K562 (cell line): ENCODE measurements at regions not wholly inside any gene's neighbourhood (a gene's known extent, or its start where the extent isn't known, plus 50 kb on each side); places are given as distances from the start of the nearest gene placed in this dataset.

Experiments
- ATAC-seq: fragments of 200-7000 bp; cut with Tn5 transposase; 3 replicates; pipeline ENCODE4 v1.9.1; 2020; ENCODE audit warnings: moderate library complexity
- BruUV-seq: library from RNA; stranded (reverse); fragments of 400-500 nt; replicated peaks from 2 replicates; lab custom pipeline; 2021; lab: Mats Ljungman, UMichigan
- CTCF ChIA-PET: fragments of 300-600 bp; formaldehyde crosslinking; extraction: SDS; loops from one replicate; lab custom pipeline; 2021; ENCODE audit warnings: low intra/inter-chr PET ratio; lab: Yijun Ruan, JAX
- POLR2A ChIA-PET: fragments of 300-600, 350-650 bp; sonication (Branson Sonifier 250); formaldehyde crosslinking; extraction: SDS; loops from one replicate; lab custom pipeline; 2021; ENCODE audit warnings: antibody characterized with exemption, inconsistent platforms; lab: Yijun Ruan, JAX
- DNase-seq, 4 experiments: peaks; one replicate each; pipeline versions ENCODE4 v3.0.0 to v3.0.0-alpha.2; 2011 to 2018; ENCODE audit warnings: low spot score in 3 of 4, mixed read lengths in 3 of 4; ENCODE audit errors: extremely low read depth in 1 of 4
- FAIRE-seq: peaks from 2 replicates; lab custom pipeline; 2011; peaks lifted over from hg19 to GRCh38; lab: Jason Lieb, UNC
- H2AFZ ChIP-seq: 2 replicates; pipeline ENCODE4 v1.6.0; 2011; ENCODE audit warnings: low read depth, low read length, control low read depth, inconsistent platforms
- H3K27ac ChIP-seq: fragments of 200-600 bp; 3 replicates; pipeline ENCODE4 v1.8.0; 2011; ENCODE audit warnings: low read depth, mild to moderate bottlenecking, control low read depth, inconsistent platforms, low read length, moderate library complexity, mixed read lengths; ENCODE audit errors: extremely low read depth
- H3K27me3 ChIP-seq, 2 experiments: fragments of 300-600 bp in 1 of 2; 2 replicates in 1 of 2; 3 replicates in 1 of 2; pipeline versions ENCODE4 v1.6.0 to v1.8.0; 2011; ENCODE audit warnings: inconsistent platforms in 2 of 2, low read length in 2 of 2, mild to moderate bottlenecking in 1 of 2, mixed read lengths in 1 of 2, moderate library complexity in 1 of 2; ENCODE audit not compliant: control insufficient read depth in 2 of 2, insufficient read depth in 2 of 2
- H3K36me3 ChIP-seq: fragments of 300-600 bp; 3 replicates; pipeline ENCODE4 v1.8.0; 2011; ENCODE audit warnings: mild to moderate bottlenecking, low read length, inconsistent platforms; ENCODE audit not compliant: control insufficient read depth, insufficient read depth
- H3K4me1 ChIP-seq, 2 experiments: fragments of 200-600 bp in 1 of 2; replicated peaks in 1 of 2; 2 replicates in 1 of 2; 3 replicates in 1 of 2; pipeline versions ENCODE4 v1.5.1 to v1.8.0; 2011; ENCODE audit warnings: inconsistent platforms in 2 of 2, low read length in 2 of 2, mild to moderate bottlenecking in 1 of 2, mixed read lengths in 1 of 2, moderate library complexity in 1 of 2; ENCODE audit not compliant: control insufficient read depth in 2 of 2, insufficient read depth in 2 of 2
- H3K4me2 ChIP-seq: 2 replicates; pipeline ENCODE4 v1.6.1; 2011; ENCODE audit warnings: low read length, control low read depth, inconsistent platforms, mixed read lengths; ENCODE audit not compliant: insufficient read depth
- H3K4me3 ChIP-seq: fragments of 200-600 bp; sonication (generic), shearing (Covaris generic); 2 replicates; pipeline ENCODE4 v1.5.1; 2016; ENCODE audit warnings: control low read depth, inconsistent platforms
- H3K79me2 ChIP-seq: fragments of 200-600 bp; 3 replicates; pipeline ENCODE4 v1.8.0; 2011; ENCODE audit warnings: low read length, inconsistent platforms; ENCODE audit not compliant: control insufficient read depth, insufficient read depth
- H3K9ac ChIP-seq, 2 experiments: 2 replicates each; pipeline versions ENCODE4 v1.6.0 to v1.6.1; 2011; ENCODE audit warnings: low read depth in 2 of 2, low read length in 2 of 2, control low read depth in 1 of 2, inconsistent platforms in 1 of 2, mild to moderate bottlenecking in 1 of 2, mixed read lengths in 1 of 2; ENCODE audit not compliant: insufficient read depth in 1 of 2
- H3K9me1 ChIP-seq: one replicate; pipeline ENCODE4 v1.6.0; 2011; ENCODE audit warnings: inconsistent platforms, mild to moderate bottlenecking, low read length, moderate library complexity; ENCODE audit not compliant: control insufficient read depth, insufficient read depth
- H3K9me3 ChIP-seq: replicated peaks from 2 replicates; pipeline ENCODE4 v1.5.1; 2011; ENCODE audit warnings: low read depth, low read length, inconsistent platforms; ENCODE audit not compliant: control insufficient read depth, insufficient read depth
- H4K20me1 ChIP-seq: replicated peaks from 2 replicates; pipeline ENCODE4 v1.6.1; 2011; ENCODE audit warnings: low read length, inconsistent platforms, mixed read lengths; ENCODE audit not compliant: control insufficient read depth, insufficient read depth
- ARHGAP35 ChIP-seq: fragments of 450-650 bp; IDR thresholded peaks from 2 replicates; pipeline ENCODE4 v1.6.1; 2018; ENCODE audit not compliant: partially characterized antibody
- CREB1 ChIP-seq, 2 experiments: sonication (generic) in 1 of 2; formaldehyde crosslinking in 1 of 2; IDR thresholded peaks; 2 replicates each; pipeline versions ENCODE4 v1.6.1 to v1.8.0; 2012 to 2022; ENCODE audit warnings: inconsistent platforms in 1 of 2, mild to moderate bottlenecking in 1 of 2, missing genetic modification reagents in 1 of 2, moderate library complexity in 1 of 2
- HNRNPL ChIP-seq: fragments of 200-400 bp; formaldehyde crosslinking; IDR thresholded peaks from 2 replicates; pipeline ENCODE4 v1.6.1; 2017; ENCODE audit warnings: low read depth, mild to moderate bottlenecking, low read length
- NR1H2 ChIP-seq: sonication (generic); formaldehyde crosslinking; IDR thresholded peaks from 2 replicates; pipeline ENCODE4 v1.4.0; 2020; ENCODE audit warnings: mild to moderate bottlenecking, missing genetic modification reagents
- ZKSCAN8 ChIP-seq: fragments of 200-800 bp; sonication (Bioruptor generic); IDR thresholded peaks from 2 replicates; pipeline ENCODE4 v1.6.1; 2016; ENCODE audit warnings: missing genetic modification characterization, missing compliant biosample characterization
- ZNF140 ChIP-seq: fragments of 250-450 bp; sonication (Bioruptor Pico); IDR thresholded peaks from 2 replicates; pipeline ENCODE4 v1.8.0; 2021; ENCODE audit warnings: moderate library complexity, mild to moderate bottlenecking, inconsistent platforms
- ZSCAN29 ChIP-seq: fragments of 450-650 bp; IDR thresholded peaks from 2 replicates; pipeline ENCODE4 v1.6.1; 2017
- WGBS: fragments of 100-300 bp; shearing (Covaris generic); methylation state at CpG from one replicate; pipeline ENCODE4 v1.1.6; 2016; ENCODE audit warnings: low coverage, mixed read lengths; ENCODE audit not compliant: insufficient coverage; ENCODE audit errors: missing lambda C conversion rate; 5-methylcytosine and 5-hydroxymethylcytosine counted together
- in situ Hi-C: fragments of 300-500 bp; cut with MboI; formaldehyde crosslinking; loops from 4 replicates; pipeline ENCODE4 v1.15.0; 2018; ENCODE audit warnings: inconsistent platforms, mixed read lengths
- intact Hi-C: fragments of 100-400 bp; cut with micrococcal nuclease; formaldehyde crosslinking; loops from 2 replicates; pipeline ENCODE4 v1.14.2; 2022
- TF ChIP-seq, protein P1 (sequence below): fragments of 250-450 bp; sonication (Bioruptor Pico); IDR thresholded peaks from 2 replicates; pipeline ENCODE4 v1.4.0; 2020
- TF ChIP-seq, protein P2 (sequence below): IDR thresholded peaks from 2 replicates; pipeline ENCODE4 v1.6.1; 2016; ENCODE audit warnings: missing genetic modification characterization, missing compliant biosample characterization
- TF ChIP-seq, protein P3 (sequence below): fragments of 450-650 bp; IDR thresholded peaks from 2 replicates; pipeline ENCODE4 v1.7.1; 2018; ENCODE audit warnings: mild to moderate bottlenecking, low read depth; ENCODE audit not compliant: partially characterized antibody
- TF ChIP-seq, protein P4 (sequence below): sonication (generic); formaldehyde crosslinking; IDR thresholded peaks from 2 replicates; pipeline ENCODE4 v1.8.0; 2022; ENCODE audit warnings: missing genetic modification reagents, mild to moderate bottlenecking, moderate library complexity, borderline replicate concordance
- TF ChIP-seq, protein P5 (sequence below): sonication (generic); formaldehyde crosslinking; IDR thresholded peaks from 2 replicates; pipeline ENCODE4 v1.8.0; 2023; ENCODE audit warnings: mild to moderate bottlenecking, missing genetic modification reagents

DNA sequence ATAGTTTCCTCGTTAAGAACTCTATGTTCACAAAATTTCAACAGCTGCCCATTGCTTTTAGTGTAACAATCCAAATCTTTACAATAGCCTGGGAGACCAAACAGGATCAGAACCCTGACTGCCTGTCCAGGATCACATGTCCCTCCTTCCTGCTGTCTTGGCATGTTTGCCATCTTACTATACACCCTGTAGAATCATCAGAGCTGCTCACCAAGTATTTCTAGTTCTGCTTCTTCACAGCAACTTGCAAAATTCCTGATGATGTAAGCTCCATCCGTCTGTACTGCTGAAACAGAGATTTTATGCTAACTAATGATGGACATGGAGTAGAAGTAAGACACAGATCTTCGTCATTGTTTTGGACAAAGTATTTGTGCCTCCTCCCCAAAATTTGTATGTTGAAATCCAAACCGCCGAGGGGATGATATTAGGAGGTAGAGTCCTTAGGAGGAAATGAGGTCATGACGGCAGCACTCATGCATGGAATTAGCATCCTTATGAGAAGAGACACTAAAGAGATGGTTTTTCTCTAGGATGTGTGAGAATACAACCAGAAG lies 464.9 kb upstream of the BRINP1 start:
- TF ChIP-seq, protein P1, sequence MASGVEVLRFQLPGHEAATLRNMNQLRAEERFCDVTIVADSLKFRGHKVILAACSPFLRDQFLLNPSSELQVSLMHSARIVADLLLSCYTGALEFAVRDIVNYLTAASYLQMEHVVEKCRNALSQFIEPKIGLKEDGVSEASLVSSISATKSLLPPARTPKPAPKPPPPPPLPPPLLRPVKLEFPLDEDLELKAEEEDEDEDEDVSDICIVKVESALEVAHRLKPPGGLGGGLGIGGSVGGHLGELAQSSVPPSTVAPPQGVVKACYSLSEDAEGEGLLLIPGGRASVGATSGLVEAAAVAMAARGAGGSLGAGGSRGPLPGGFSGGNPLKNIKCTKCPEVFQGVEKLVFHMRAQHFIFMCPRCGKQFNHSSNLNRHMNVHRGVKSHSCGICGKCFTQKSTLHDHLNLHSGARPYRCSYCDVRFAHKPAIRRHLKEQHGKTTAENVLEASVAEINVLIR (CRISPR knock-in tag): no peak
- TF ChIP-seq ZNF140: no peak
- TF ChIP-seq CREB1 (IDR thresholded peaks at IDR 0.05): no peak
- TF ChIP-seq CREB1 (CRISPR knock-in tag; IDR thresholded peaks at IDR 0.05): no peak
- no peak for TF ChIP-seq HNRNPL
- no peak for TF ChIP-seq ZSCAN29
- TF ChIP-seq, protein P2, sequence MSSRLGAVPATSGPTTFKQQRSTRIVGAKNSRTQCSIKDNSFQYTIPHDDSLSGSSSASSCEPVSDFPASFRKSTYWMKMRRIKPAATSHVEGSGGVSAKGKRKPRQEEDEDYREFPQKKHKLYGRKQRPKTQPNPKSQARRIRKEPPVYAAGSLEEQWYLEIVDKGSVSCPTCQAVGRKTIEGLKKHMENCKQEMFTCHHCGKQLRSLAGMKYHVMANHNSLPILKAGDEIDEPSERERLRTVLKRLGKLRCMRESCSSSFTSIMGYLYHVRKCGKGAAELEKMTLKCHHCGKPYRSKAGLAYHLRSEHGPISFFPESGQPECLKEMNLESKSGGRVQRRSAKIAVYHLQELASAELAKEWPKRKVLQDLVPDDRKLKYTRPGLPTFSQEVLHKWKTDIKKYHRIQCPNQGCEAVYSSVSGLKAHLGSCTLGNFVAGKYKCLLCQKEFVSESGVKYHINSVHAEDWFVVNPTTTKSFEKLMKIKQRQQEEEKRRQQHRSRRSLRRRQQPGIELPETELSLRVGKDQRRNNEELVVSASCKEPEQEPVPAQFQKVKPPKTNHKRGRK (tag): no peak
- TF ChIP-seq, protein P3, sequence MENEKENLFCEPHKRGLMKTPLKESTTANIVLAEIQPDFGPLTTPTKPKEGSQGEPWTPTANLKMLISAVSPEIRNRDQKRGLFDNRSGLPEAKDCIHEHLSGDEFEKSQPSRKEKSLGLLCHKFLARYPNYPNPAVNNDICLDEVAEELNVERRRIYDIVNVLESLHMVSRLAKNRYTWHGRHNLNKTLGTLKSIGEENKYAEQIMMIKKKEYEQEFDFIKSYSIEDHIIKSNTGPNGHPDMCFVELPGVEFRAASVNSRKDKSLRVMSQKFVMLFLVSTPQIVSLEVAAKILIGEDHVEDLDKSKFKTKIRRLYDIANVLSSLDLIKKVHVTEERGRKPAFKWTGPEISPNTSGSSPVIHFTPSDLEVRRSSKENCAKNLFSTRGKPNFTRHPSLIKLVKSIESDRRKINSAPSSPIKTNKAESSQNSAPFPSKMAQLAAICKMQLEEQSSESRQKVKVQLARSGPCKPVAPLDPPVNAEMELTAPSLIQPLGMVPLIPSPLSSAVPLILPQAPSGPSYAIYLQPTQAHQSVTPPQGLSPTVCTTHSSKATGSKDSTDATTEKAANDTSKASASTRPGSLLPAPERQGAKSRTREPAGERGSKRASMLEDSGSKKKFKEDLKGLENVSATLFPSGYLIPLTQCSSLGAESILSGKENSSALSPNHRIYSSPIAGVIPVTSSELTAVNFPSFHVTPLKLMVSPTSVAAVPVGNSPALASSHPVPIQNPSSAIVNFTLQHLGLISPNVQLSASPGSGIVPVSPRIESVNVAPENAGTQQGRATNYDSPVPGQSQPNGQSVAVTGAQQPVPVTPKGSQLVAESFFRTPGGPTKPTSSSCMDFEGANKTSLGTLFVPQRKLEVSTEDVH: no peak
- TF ChIP-seq ZKSCAN8 (CRISPR knock-in tag): no peak
- TF ChIP-seq NR1H2 (CRISPR knock-in tag): no peak
- TF ChIP-seq, protein P4, sequence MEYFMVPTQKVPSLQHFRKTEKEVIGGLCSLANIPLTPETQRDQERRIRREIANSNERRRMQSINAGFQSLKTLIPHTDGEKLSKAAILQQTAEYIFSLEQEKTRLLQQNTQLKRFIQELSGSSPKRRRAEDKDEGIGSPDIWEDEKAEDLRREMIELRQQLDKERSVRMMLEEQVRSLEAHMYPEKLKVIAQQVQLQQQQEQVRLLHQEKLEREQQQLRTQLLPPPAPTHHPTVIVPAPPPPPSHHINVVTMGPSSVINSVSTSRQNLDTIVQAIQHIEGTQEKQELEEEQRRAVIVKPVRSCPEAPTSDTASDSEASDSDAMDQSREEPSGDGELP (CRISPR knock-in tag): no peak
- TF ChIP-seq ARHGAP35: no peak
- TF ChIP-seq, protein P5, sequence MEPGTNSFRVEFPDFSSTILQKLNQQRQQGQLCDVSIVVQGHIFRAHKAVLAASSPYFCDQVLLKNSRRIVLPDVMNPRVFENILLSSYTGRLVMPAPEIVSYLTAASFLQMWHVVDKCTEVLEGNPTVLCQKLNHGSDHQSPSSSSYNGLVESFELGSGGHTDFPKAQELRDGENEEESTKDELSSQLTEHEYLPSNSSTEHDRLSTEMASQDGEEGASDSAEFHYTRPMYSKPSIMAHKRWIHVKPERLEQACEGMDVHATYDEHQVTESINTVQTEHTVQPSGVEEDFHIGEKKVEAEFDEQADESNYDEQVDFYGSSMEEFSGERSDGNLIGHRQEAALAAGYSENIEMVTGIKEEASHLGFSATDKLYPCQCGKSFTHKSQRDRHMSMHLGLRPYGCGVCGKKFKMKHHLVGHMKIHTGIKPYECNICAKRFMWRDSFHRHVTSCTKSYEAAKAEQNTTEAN: no peak
- TF ChIP-seq, all 486 proteins: peak for 0
- Histone ChIP-seq H3K4me1 (no peaks in the 10 kb centered on the region), H3K4me2 (no peak overlapping the region), H3K9me1 (no peaks in the 10 kb centered on the region), H3K79me2 (no peaks in the 10 kb centered on the region), H3K9me3 (no peaks in the 10 kb centered on the region), H3K27me3 (no peaks in the 10 kb centered on the region), H3K4me3 (no peak overlapping the region), H3K9ac (no peak overlapping the region), H3K27ac (no peak overlapping the region), H4K20me1 (no peaks in the 10 kb centered on the region), H3K36me3 (no peaks in the 10 kb centered on the region), H2AFZ (no peak overlapping the region)
- in situ Hi-C loops (no loop called here), intact Hi-C loops (no loop called here)
- DNase-seq (no peak), FAIRE-seq (no peak), ATAC-seq (no peak)
- WGBS: 2% methylated on average over 6 of the region's 6 CpGs
- ChIA-PET POLR2A (no interaction called here), CTCF (no interaction called here)
- no TSS peak for BruUV-seq
